ENCODE measurements at regions not wholly inside any gene's neighbourhood (a gene's known extent, or its start where the extent isn't known, plus 50 kb on each side); places are given as distances from the start of the nearest gene placed in this dataset.
A peak's percentile ranks its signal among the peaks of the same experiment; 100 is the strongest.

GRCh38 chr4:102449751-102450352 lies 51.3 kb upstream of the NFKB1 start:
- peak; percentile 70 to 86 (median 79) for DNase-seq
- ChIA-PET POLR2A (interaction anchor here (0.7 kb wide), 1 partner anchor 216 kb away, joined by 3 read pairs; no protein-coding TSS in a partner anchor), CTCF (interaction anchor here (0.9 to 5.7 kb wide), 10 partner anchors 12 to 561 kb away, joined by 3 to 34 read pairs (median 6); no protein-coding TSS in a partner anchor)
- H3K27ac ChIP-seq (ENCODE audit: insufficient read depth in 1 of 2, low read depth in 1 of 2, low read length in 2 of 2, poor library complexity in 1 of 2, severe bottlenecking in 2 of 2), result no peak overlapping the region
- H3K4me3 ChIP-seq (ENCODE audit: control insufficient read depth in 1 of 7, extremely low read depth in 1 of 7, insufficient read depth in 4 of 7, low read depth in 2 of 7, low read length in 6 of 7), result no peak overlapping the region
- no CpG with 5 or more reads among the region's 4 CpGs for WGBS (ENCODE audit: insufficient coverage)
- H3K27me3 ChIP-seq (replicated peaks in 2 of 5; ENCODE audit: control insufficient read depth in 4 of 5, insufficient read depth in 5 of 5, low read length in 4 of 5), result no peaks in the 10 kb centered on the region
- H3K4me1 ChIP-seq (ENCODE audit: control extremely low read depth in 1 of 4, control insufficient read depth in 4 of 4, insufficient read depth in 4 of 4, low read length in 3 of 4), result peaks cover 0 to 16% (median 5%) of the 10 kb centered on the region in 4 experiments
- H3K36me3 ChIP-seq (ENCODE audit: control insufficient read depth in 4 of 4, insufficient read depth in 4 of 4, low read length in 3 of 4), result no peaks in the 10 kb centered on the region
- no peaks in the 10 kb centered on the region for H3K9me3 ChIP-seq (ENCODE audit: control extremely low read depth in 1 of 5, control insufficient read depth in 4 of 5, insufficient read depth in 2 of 5, low read depth in 1 of 5, low read length in 4 of 5)

- Histone ChIP-seq H3K36me3 (ENCODE audit: control insufficient read depth in 4 of 4, insufficient read depth in 4 of 4, low read length in 3 of 4) (no peaks in the 10 kb centered on the region), H3K9me3 (ENCODE audit: control extremely low read depth in 1 of 5, control insufficient read depth in 4 of 5, insufficient read depth in 2 of 5, low read depth in 1 of 5, low read length in 4 of 5) (no peaks in the 10 kb centered on the region), H3K27ac (ENCODE audit: insufficient read depth in 1 of 2, low read depth in 1 of 2, low read length in 2 of 2, poor library complexity in 1 of 2, severe bottlenecking in 2 of 2) (no peak overlapping the region), H3K4me3 (ENCODE audit: control insufficient read depth in 1 of 7, extremely low read depth in 1 of 7, insufficient read depth in 4 of 7, low read depth in 2 of 7, low read length in 6 of 7) (no peak overlapping the region), H3K27me3 (replicated peaks in 2 of 5; ENCODE audit: control insufficient read depth in 4 of 5, insufficient read depth in 5 of 5, low read length in 4 of 5) (no peaks in the 10 kb centered on the region), H3K4me1 (ENCODE audit: control extremely low read depth in 1 of 4, control insufficient read depth in 4 of 4, insufficient read depth in 4 of 4, low read length in 3 of 4) (peaks cover 0 to 18% (median 5%) of the 10 kb centered on the region in 4 experiments)
- WGBS (ENCODE audit: insufficient coverage), result no CpG with 5 or more reads among the region's 4 CpGs
- CTCF ChIA-PET, result no interaction called here
- POLR2A ChIA-PET, result no interaction called here
- DNase-seq, result no peak
Measured at GRCh38 chr4:102451266-102451665, 49.9 kb upstream of the NFKB1 start.
